ENCODE measurements at regions not wholly inside any gene's neighbourhood (a gene's known extent, or its start where the extent isn't known, plus 50 kb on each side); places are given as distances from the start of the nearest gene placed in this dataset.
"Not testable (repeated sequence)": the region's sequence is repeated elsewhere in the genome, so short reads cannot be mapped to it uniquely, and the experiment has no call there.

DNA sequence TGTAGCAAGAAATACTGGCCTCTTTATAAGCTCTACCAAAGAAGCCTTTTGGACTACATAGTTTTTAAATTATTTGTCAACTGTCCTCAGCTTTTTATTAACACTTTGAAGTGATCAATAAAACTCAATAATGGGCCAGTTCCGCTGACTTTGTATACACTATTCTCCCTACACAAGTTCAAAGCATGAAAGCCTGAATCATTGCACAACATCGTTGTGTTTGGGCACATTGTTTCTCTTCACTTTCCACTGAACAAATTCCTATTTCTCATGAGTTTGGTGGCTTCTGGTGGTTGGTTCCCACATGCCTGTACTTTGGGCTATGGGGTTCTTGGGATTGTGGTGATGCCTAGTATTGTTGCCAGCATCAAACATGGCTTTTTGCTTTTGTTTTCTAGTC lies 561.8 kb upstream of the LRRN3 start:
- DNase-seq: no peak

DNA sequence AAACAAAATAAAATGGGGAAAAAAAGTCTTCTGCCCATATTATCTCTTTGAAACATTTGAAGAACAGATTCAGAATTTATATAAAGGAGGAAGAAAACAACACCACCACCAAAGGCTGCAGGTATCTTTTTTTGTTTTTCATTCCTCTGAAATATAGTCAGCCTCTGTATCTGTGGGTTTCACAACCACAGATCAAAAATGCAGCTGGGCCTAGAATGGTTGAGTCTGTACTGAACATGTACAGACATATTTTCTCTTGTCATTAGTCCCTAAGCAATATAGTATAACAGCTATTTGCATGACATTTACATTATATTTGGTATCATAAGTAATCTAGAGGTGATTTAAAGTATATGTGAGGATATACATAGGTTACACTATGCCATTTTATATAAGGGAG lies 559.7 kb upstream of the LRRN3 start:
- no peak for DNase-seq

DNA sequence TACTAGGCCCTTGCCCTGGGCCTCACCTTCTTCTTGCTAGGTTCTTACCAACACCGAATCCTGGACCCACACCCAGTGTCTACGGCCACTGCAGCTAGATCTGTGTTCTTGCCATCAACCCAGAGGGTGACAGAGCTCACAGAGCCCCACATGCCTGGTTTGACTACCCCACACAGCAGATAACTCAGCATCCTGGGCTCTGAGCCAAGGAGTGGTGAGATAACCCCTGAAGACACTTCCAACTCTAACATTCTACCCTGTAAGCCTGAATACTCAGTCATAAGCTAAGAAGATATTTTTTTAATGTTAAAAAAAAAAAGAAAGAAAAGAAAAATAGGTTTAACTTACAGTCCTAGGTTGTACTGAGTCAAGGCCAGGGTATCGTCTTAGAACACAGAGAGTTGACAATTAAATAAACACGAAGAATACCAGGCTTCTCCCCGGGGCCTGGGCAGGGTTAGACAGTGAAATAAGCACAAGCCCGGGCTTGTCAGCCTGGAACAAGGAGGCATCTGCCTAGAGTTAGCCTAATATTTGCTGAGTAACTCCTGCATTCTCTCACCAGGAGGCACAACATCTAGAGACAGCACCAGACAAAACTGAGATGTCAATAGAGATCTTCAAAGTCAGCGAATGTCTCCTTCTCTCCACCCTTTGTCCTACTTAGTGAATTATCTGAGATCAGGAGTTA lies 556.5 kb upstream of the LRRN3 start:
- DNase-seq: peak; percentile 73

- DNase-seq: no peak
Measured at GRCh38 chr7:110539216-110539615, 551.7 kb upstream of the LRRN3 start.

DNA sequence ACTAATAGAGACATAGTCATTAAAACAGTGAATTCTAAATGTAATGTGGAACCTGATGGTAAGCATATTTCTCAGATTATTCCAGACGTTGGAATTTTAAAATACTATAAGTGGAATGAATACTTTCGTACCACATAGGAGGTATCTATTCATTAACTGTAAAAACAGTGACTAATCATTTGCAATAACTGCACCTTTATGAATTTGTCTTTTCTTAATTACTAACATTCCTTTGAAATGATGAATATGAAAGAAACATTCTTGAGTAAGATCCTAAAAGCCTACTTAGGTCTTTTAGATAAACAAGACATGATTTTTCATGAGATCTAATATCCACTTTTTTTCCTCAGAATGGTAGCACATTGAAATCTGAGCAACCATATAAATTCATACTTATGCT lies 549.0 kb upstream of the LRRN3 start:
- DNase-seq: no peak

DNA sequence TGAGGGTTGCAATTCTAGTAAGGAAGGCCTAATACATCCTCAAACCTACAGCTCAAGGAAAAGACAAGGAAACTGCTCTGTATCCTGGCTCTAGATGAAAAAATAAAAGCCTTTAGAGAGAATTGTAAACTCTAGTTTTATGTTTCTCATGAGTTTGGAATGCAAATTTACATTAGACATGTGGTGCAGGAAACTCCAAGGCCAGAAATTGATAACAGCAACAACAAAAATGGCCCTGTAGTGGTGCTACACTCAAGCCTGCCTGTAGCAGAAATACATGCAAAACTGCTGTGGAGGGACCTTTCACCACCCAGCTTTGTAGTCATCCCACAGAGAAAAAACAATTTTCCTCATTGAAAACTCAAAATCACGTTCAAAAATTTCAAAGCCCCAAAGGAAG lies 546.7 kb upstream of the LRRN3 start:
- DNase-seq: no peak

DNA sequence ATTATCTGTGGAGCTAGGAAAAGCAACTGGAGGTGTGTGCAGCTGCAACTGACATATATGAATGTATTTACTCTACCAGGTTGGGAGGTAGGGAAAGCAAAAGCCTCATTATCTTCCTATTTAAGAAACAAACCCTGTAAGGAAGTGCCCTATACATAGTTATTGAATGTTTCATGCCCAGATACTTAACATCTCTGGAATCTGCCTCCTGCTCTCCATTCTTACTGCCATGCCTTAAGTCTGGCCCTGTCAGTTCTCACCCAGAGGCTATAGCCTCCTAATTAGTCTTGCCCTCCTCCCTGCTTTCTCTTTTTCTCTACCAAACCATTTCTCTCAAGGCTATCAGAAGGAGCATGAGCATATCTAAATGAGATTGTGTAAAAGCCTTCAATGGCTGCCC lies 542.6 kb upstream of the LRRN3 start:
- DNase-seq: no peak

GRCh38 chr7:110557136-110557535 lies 533.8 kb upstream of the LRRN3 start:
- DNase-seq: no peak

DNA sequence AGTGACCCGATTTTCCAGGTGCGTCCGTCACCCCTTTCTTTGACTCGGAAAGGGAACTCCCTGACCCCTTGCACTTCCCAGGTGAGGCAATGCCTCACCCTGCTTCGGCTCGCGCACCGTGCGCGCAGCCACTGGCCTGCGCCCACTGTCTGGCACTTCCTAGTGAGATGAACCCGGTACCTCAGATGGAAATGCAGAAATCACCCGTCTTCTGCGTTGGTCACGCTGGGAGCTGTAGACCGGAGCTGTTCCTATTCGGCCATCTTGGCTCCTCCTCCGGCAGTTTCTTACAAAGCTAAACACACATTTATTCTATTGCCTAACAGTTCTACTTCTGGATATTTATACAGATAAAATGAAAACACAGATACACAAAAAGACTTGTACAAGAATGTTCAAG lies 527.6 kb upstream of the LRRN3 start:
- not testable (repeated sequence) for DNase-seq

- no peak for DNase-seq
Measured at GRCh38 chr7:110564246-110564645, 526.7 kb upstream of the LRRN3 start.

- no peak for DNase-seq
Measured at GRCh38 chr7:110568388-110568787, 522.5 kb upstream of the LRRN3 start.

- no peak for DNase-seq
Measured at GRCh38 chr7:110568932-110569331, 522.0 kb upstream of the LRRN3 start.

- DNase-seq: no peak
Measured at GRCh38 chr7:110569486-110570205, 521.3 kb upstream of the LRRN3 start.

DNA sequence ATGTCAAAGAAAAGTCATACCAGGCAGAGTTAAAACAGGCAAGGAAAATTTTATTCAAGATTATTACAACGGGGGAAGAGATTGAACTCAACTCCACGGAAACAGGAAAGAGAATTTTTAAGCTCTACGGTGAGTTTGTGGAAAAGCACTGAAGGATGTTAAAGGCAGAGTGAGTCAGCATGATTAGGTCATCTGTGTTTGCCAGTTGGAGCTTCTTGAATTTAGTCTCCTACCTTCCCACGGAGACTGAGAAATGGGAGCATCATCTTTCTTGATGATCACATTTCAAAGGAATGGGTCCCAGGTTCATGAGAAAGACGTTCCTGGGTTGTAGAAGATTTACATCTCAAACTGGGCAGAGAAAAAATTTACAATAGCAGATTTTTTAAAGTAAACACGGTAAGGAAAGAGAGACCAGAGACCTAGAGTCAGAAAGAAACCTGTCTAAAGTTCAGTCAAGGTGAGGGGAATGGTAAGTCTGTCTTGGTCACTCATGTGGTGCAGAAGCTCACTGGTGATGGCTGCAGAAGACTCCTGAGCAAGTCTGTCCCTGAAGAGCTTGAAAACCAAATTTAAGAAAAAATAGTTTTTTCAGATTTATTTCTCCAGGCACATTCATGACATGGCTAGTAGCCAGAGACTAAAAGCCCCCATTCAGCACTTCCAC lies 516.9 kb upstream of the LRRN3 start:
- DNase-seq: no peak

GRCh38 chr7:110587294-110587693 lies 503.6 kb upstream of the LRRN3 start:
- no peak for DNase-seq

- no peak for DNase-seq
Measured at GRCh38 chr7:110590415-110590814, 500.5 kb upstream of the LRRN3 start.

DNA sequence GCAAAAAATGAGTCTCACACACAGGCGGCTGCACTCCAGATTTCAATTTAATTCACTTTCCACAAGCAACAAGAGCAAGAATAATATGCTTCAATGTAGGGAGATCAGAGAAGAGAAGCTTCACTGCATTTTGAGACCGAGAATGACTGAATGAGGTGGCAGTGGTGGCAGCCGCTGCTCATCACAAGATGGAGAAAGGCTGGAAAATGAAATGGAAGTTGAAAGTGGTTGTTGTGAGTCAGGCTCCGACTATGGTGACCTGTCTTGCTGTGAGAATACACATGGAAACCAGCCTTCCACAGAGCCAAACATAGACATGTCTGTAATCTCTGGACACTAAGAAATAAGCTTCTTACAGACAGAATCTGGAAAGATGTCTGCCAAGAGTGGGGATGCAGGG lies 499.6 kb upstream of the LRRN3 start:
- DNase-seq: no peak

DNA sequence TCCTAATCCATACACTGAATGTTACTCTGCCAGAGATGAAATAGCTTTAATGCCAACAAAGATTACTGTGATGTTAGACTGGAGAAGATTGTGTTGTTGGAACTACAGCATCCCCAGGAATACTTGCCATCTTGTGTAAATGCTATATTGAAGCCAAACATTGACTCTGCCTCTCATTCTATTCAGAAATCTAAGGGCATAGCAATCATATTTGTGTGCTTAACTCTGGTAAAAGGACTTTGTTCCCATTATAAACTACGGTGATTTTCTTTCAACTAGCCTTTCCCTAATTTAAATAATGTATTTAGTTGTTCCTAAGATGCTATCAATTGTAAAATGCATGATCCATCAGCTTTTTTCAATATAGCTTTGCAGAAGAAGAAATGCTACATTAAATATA lies 498.4 kb upstream of the LRRN3 start:
- no peak for DNase-seq

DNA sequence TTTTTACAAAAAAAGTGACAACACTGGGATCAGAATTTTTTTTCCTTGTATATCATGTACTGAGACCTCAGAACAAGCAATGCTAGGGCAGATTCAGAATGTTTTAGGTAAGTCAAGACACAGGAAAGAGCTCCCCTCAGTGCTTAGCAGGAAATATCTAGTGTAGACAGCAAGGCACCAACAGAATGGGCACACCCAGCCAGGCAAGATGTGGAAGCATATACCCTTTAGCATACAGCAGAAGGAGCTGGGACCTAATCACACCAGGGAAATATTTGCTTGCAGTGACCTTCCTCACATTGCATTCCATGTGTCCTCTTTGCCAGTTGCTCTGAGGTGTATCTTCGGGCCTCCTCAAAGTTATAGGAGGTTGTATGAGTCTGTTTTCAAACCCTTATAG lies 497.6 kb upstream of the LRRN3 start:
- no peak for DNase-seq

DNA sequence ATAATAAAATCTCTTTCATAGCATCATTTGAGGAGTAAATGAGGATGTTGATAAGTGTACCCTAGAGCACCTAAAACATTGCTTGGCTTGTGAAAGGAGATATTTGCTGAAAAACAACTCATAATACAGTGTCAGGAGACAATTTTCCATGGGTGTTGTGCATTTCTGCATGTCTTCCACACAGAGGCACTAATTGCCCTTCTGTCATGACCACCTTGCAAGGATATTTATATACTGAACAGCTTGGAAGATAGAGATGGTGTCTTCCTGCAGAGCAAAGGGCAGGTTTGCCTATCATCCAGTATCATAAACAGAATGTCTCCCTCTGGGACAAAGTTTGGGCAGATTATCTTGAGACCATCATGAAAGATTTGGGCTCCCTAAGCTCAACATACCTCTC lies 495.2 kb upstream of the LRRN3 start:
- DNase-seq: no peak

GRCh38 chr7:110600956-110601355 lies 490.0 kb upstream of the LRRN3 start:
- DNase-seq: no peak

GRCh38 chr7:110601710-110602109 lies 489.2 kb upstream of the LRRN3 start:
- DNase-seq: no peak

DNA sequence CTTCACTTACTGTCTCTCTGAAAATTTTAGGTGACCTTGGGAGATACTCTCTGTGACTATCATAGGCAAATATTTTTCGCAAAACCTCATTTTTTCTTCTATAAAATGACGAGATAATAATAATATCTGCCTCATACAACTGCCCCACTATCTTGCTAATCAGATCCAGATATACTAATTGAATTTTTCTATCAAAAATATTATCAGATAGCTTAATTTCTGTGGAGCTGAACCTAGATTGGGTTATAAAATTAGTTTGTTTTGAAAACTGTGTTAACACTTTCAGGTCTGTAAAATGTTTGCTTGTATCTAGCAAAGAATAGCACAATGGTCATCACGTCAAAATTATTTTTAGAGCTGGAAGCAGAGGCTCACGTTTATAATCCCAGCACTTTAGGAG lies 486.7 kb upstream of the LRRN3 start:
- no peak for DNase-seq

DNA sequence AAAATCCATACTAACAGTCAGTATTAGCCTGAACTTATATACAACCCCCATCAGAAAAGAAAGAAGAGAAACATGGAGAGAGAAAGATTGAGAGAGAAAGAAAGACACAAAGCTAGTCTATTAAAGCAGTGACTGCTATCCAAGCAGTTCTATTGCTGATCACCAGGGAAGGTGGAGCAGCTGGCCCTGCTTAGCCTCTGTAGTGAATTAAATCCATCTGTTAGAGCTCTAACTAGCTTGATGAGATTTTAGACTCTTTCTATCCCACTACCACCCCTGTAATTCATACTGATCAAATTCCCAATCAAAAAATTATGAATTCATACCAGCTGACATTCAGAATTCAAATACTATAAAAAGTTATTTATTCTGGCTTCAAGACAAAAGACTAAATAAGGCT lies 486.0 kb upstream of the LRRN3 start:
- no peak for DNase-seq
